ENCODE measurements at regions not wholly inside any gene's neighbourhood (a gene's known extent, or its start where the extent isn't known, plus 50 kb on each side); places are given as distances from the start of the nearest gene placed in this dataset.

GRCh38 chr12:76256904-76257303 lies 91.3 kb downstream of the BBS10 start:
- no peak for DNase-seq

- no peak for DNase-seq
Observed at GRCh38 chr12:76256321-76256720, 91.9 kb downstream of the BBS10 start.

- DNase-seq = no peak
Observed at GRCh38 chr12:76255692-76256091, 92.5 kb downstream of the BBS10 start.

- no peak for DNase-seq
Observed at GRCh38 chr12:76255281-76255680, 92.9 kb downstream of the BBS10 start.

GRCh38 chr12:76252031-76252430 lies 96.2 kb downstream of the BBS10 start:
- no peak for DNase-seq

- DNase-seq = no peak
Observed at GRCh38 chr12:76250256-76250655, 98.0 kb downstream of the BBS10 start.

- no peak for DNase-seq
Observed at GRCh38 chr12:76249501-76249900, 98.7 kb downstream of the BBS10 start.

- DNase-seq = no peak
Observed at GRCh38 chr12:76247992-76248391, 100.2 kb downstream of the BBS10 start.

- DNase-seq = no peak
Observed at GRCh38 chr12:76247026-76247646, 101.1 kb downstream of the BBS10 start.

GRCh38 chr12:76246611-76247010 lies 101.6 kb downstream of the BBS10 start:
- no peak for DNase-seq

GRCh38 chr12:76244300-76244699 lies 103.9 kb downstream of the BBS10 start:
- no peak for DNase-seq

GRCh38 chr12:76242813-76243550 lies 105.2 kb downstream of the BBS10 start:
- DNase-seq = no peak

- no peak for DNase-seq
Observed at GRCh38 chr12:76241371-76241770, 106.8 kb downstream of the BBS10 start.

- DNase-seq = no peak
Observed at GRCh38 chr12:76240281-76240680, 107.9 kb downstream of the BBS10 start.

GRCh38 chr12:76238688-76239087 lies 109.5 kb downstream of the BBS10 start:
- no peak for DNase-seq

GRCh38 chr12:76237086-76237701 lies 111.0 kb downstream of the BBS10 start:
- no peak for DNase-seq

- peak; percentile 86 for DNase-seq
Observed at GRCh38 chr12:76236640-76237039, 111.6 kb downstream of the BBS10 start.

GRCh38 chr12:76234741-76235140 lies 113.5 kb downstream of the BBS10 start:
- no peak for DNase-seq

GRCh38 chr12:76232013-76232412 lies 116.2 kb downstream of the BBS10 start:
- DNase-seq = no peak

- DNase-seq = no peak
Observed at GRCh38 chr12:76226956-76227355, 121.3 kb downstream of the BBS10 start.

GRCh38 chr12:76226397-76226796 lies 121.8 kb downstream of the BBS10 start:
- DNase-seq = peak; percentile 87

GRCh38 chr12:76223869-76224268 lies 124.3 kb downstream of the BBS10 start:
- DNase-seq = peak; percentile 17

- peak; percentile 53 for DNase-seq
Observed at GRCh38 chr12:76220980-76221379, 127.2 kb downstream of the BBS10 start.

GRCh38 chr12:76219806-76220205 lies 128.4 kb downstream of the BBS10 start:
- DNase-seq = no peak
